Lower leg skin (tissue), 3 donors: ENCODE measurements at regions not wholly inside any gene's neighbourhood (a gene's known extent, or its start where the extent isn't known, plus 50 kb on each side); places are given as distances from the start of the nearest gene placed in this dataset.

Source experiments
- POLR2A ChIP-seq, 2 donors: fragments of 450-650 bp; IDR thresholded peaks; one replicate each; pipeline ENCODE4 v1.6.1; 2016 to 2017; ENCODE audit warnings: antibody characterized with exemption in 2 of 2, mild to moderate bottlenecking in 1 of 2, moderate library complexity in 1 of 2
- TF ChIP-seq, protein P1 (sequence below), 3 donors: fragments of 450-650 bp; IDR thresholded peaks; one replicate each; pipeline ENCODE4 v1.5.1; 2016; ENCODE audit warnings: antibody characterized with exemption in 3 of 3, mild to moderate bottlenecking in 3 of 3, moderate library complexity in 2 of 3

DNA sequence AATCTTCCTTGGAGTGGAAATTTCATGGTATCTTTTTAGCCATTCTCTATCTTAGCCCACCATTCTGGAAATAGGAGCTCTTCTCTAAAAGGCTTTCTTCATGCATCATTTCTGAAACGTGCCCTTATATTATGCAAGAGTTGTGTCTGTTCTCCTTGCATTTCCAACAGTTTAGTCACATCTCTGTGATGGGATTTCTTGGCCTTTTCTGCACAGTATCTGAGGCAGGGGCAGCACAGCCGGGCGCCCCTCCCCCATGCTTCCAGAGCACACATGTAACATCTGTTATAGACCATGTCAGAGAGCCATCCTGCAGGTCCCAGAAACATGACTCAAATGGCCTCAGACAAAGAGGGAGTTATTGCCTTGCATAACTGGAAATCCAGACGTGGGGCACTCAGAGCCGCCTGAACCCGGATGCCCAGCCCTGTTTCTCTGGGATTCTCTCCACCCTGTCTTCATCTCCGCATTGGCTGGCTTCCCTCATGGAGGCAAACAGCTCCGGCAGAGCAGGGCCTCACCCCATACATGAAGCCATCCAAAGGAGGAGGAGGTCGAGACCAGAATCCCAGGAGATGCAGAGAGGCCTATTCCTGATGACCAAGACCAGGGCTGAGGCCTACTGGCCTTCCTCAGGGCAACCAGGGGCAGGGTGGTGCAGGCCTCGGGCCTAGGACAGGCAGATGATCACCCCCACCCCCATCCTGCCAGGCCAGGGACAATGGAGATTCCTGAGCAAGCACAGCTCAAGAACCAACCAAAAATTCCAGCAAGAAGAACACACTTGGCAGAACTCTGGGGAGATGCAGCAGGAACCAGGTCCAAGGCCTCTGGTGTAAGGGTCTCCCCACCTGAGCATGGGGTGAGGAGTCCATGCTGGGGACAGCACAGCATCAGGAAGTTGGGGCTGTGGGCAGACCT lies 61.3 kb downstream of the IGLL5 start:
- TF ChIP-seq, protein P1, sequence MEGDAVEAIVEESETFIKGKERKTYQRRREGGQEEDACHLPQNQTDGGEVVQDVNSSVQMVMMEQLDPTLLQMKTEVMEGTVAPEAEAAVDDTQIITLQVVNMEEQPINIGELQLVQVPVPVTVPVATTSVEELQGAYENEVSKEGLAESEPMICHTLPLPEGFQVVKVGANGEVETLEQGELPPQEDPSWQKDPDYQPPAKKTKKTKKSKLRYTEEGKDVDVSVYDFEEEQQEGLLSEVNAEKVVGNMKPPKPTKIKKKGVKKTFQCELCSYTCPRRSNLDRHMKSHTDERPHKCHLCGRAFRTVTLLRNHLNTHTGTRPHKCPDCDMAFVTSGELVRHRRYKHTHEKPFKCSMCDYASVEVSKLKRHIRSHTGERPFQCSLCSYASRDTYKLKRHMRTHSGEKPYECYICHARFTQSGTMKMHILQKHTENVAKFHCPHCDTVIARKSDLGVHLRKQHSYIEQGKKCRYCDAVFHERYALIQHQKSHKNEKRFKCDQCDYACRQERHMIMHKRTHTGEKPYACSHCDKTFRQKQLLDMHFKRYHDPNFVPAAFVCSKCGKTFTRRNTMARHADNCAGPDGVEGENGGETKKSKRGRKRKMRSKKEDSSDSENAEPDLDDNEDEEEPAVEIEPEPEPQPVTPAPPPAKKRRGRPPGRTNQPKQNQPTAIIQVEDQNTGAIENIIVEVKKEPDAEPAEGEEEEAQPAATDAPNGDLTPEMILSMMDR (IDR thresholded peaks at IDR 0.05) = no peak
- no peak for TF ChIP-seq POLR2A (IDR thresholded peaks at IDR 0.05)
